KBM-7 (cell line): ENCODE measurements at regions not wholly inside any gene's neighbourhood (a gene's known extent, or its start where the extent isn't known, plus 50 kb on each side); places are given as distances from the start of the nearest gene placed in this dataset.

Experiments
- DNase-seq: peaks from one replicate; pipeline ENCODE4 v3.0.0-alpha.2; 2015
- in situ Hi-C: fragments of 300-500 bp; cut with MboI; formaldehyde crosslinking; loops from 2 replicates; pipeline ENCODE4 v1.14.3; 2020; ENCODE audit warnings: low sequenced_read_pairs, low pct_unique_long_range_greater_than_20kb, mixed read lengths

GRCh38 chr1:98393719-98394118, 267.8 kb upstream of the SNX7 start:
- in situ Hi-C loops: no loop called here
- DNase-seq: no peak

GRCh38 chr1:98391175-98391574, 270.3 kb upstream of the SNX7 start:
- no peak for DNase-seq
- in situ Hi-C loops: no loop called here

GRCh38 chr1:98389809-98390208, 271.7 kb upstream of the SNX7 start:
- in situ Hi-C loops: no loop called here

GRCh38 chr1:98388441-98388840, 273.1 kb upstream of the SNX7 start:
- DNase-seq: no peak
- in situ Hi-C loops: no loop called here

More at GRCh38 chr1:98389809-98390208, 271.7 kb upstream of the SNX7 start:
- no peak for DNase-seq

GRCh38 chr1:98387701-98388100, 273.8 kb upstream of the SNX7 start:
- no peak for DNase-seq
- in situ Hi-C loops: no loop called here

GRCh38 chr1:98386675-98387440, 274.7 kb upstream of the SNX7 start:
- no peak for DNase-seq
- in situ Hi-C loops: no loop called here

- no peak for DNase-seq
Measured at GRCh38 chr1:98385652-98386051, 275.9 kb upstream of the SNX7 start.

GRCh38 chr1:98384461-98385141, 276.9 kb upstream of the SNX7 start:
- DNase-seq: no peak
- in situ Hi-C loops: no loop called here

More at GRCh38 chr1:98385652-98386051, 275.9 kb upstream of the SNX7 start:
- in situ Hi-C loops: no loop called here

GRCh38 chr1:98382986-98383740, 278.4 kb upstream of the SNX7 start:
- in situ Hi-C loops: no loop called here

GRCh38 chr1:98382586-98382985, 278.9 kb upstream of the SNX7 start:
- in situ Hi-C loops: no loop called here
- no peak for DNase-seq

More at GRCh38 chr1:98382986-98383740, 278.4 kb upstream of the SNX7 start:
- DNase-seq: no peak

GRCh38 chr1:98374098-98374497, 287.4 kb upstream of the SNX7 start:
- no peak for DNase-seq
- in situ Hi-C loops: no loop called here

- DNase-seq: peak; percentile 59
- in situ Hi-C loops: no loop called here
Measured at GRCh38 chr1:98373056-98373455, 288.5 kb upstream of the SNX7 start.

GRCh38 chr1:98371764-98372163, 289.8 kb upstream of the SNX7 start:
- in situ Hi-C loops: no loop called here
- DNase-seq: no peak

- DNase-seq: no peak
- in situ Hi-C loops: no loop called here
Measured at GRCh38 chr1:98369463-98369862, 292.1 kb upstream of the SNX7 start.

GRCh38 chr1:98368995-98369394, 292.5 kb upstream of the SNX7 start:
- in situ Hi-C loops: no loop called here
- no peak for DNase-seq

GRCh38 chr1:98367426-98367825, 294.1 kb upstream of the SNX7 start:
- DNase-seq: no peak
- in situ Hi-C loops: no loop called here

GRCh38 chr1:98366343-98366742, 295.2 kb upstream of the SNX7 start:
- in situ Hi-C loops: no loop called here
- DNase-seq: no peak

GRCh38 chr1:98364544-98364943, 297.0 kb upstream of the SNX7 start:
- DNase-seq: no peak
- in situ Hi-C loops: no loop called here

- in situ Hi-C loops: no loop called here
- no peak for DNase-seq
Measured at GRCh38 chr1:98360864-98361263, 300.7 kb upstream of the SNX7 start.
